ENCODE measurements at regions not wholly inside any gene's neighbourhood (a gene's known extent, or its start where the extent isn't known, plus 50 kb on each side); places are given as distances from the start of the nearest gene placed in this dataset.
"Not testable (repeated sequence)": the region's sequence is repeated elsewhere in the genome, so short reads cannot be mapped to it uniquely, and the experiment has no call there.

DNA sequence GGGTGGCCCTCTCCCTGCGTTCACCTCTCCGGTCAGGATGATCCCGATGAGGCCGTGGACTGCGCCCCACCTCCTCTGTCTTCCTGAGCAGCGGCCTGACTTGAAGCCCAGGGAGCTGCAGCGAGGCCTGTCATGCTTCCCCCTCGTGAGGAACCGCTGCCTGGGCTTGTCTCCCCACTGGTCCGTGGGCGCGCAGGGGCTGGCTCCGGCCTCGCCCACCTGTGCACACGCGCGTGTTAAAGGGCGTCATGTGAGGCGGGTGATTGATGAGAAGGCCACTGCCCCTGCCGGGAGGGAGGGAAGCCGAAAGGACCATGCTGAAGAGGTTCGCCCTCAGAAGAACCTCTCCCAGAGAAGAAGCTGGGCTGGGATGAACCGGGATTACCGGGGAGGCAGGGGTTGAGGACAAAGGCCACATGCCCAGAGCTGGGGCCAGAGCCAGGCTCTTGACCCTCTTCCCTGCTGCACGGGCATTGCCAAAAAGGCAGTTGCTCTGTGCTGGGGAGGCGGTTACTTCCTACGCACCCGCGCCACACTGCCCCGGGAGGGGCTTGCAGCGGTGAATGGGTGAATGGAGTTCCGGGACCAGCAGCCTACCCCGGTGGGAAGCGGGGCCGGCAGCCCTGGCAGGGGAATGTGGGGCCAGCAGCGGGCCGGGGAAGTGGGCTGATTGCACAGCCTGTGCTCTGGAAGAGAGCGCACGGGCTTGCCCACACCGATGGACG, 85.9 kb upstream of the GSE1 start:
- DNase-seq, result no peak
- intact Hi-C loops (cut with DNase I, micrococcal nuclease), result no loop called here
- ATAC-seq, result no peak

DNA sequence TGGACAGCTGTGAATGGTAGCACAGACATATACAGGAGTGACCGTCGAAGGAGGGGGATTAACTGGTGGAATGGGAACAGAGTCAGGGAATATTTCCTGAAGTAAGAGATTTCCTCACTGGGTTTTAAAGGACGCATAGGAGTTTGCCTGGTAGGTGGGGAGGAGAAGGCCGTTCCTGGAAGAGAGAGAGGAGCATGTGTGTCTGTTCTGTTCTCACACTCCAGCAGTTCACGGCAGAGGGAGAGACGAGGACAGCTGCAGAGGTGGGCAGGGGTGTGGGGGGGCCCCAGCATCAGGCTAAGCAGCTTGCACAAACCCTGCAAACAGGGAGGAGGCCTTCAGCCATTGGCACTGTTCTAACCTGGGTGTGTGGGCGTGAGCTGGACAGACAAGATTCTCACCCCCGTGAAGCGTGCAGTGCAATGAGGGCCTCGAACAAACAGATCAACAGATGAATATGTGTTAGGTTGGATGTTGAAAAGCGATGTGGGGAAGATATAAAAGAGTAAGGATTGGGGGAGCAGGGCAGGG, 85.3 kb upstream of the GSE1 start:
- ATAC-seq (no peak), DNase-seq (no peak)
- intact Hi-C loops (cut with DNase I, micrococcal nuclease), result no loop called here

DNA sequence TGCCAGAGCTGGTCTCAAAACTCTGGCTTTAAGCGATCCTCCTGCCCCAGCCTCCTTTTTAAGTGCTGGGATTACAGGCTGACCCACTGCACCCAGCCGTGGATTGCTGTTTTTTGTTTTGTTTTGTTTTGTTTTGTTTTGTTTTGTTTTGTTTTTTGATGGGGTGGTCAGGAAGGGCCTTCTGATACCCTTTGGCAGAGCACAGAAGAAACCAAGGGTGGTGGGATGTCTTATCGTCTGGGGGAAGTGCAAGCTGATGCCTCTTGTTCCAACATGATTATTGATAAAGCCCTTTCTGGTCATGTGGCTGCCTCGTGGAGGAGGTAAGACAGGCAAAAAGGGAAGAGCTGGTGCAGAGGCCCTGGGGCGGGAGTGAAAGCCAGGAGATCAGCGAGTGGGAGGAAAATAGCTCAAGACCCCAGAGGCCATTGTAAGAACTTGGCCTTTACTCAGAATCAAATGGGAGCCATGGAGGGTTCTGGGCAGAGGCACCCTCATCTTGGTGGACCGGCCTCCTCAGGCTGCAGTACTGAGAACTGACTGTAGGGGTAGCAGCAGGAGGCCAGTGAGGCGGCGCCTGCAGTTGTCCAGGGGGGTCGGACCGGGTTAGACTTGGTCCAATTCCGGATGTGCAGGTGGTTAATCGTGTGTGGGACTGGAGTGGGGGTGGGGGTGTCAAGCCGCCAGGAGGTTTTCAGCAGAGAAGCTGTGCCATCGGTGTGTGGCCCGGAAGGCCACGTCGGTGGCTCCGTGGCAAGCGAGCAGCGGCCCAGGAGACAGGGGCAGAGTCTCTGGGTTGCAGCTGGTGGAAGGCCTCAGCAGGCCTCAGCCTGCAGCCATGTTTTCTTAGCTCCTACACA, 84.4 kb upstream of the GSE1 start:
- intact Hi-C loops (cut with DNase I, micrococcal nuclease), result no loop called here
- peak; percentile 38 for ATAC-seq
- no peak for DNase-seq

GRCh38 chr16:85529489-85530369, 83.4 kb upstream of the GSE1 start:
- ATAC-seq, result no peak
- intact Hi-C loops (cut with DNase I, micrococcal nuclease), result no loop called here

DNA sequence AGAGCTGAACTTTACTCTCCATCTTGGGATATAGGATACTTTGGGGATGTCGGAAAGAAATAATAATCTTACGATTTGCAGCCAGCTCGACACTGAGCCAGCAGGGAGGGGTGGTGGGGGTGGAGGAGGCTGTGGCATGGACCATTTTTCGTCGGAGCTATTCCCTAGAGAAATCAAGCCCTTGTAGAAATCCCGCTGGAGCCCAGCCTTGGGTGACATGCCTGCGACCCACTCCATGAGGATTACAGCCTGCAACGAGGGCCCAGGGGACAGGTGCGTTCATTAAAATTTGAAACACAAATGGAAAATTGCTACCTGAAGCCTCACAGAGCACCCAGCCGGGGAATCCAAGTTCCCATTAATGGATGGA, 82.8 kb upstream of the GSE1 start:
- ATAC-seq (no peak), DNase-seq (no peak)
- intact Hi-C loops (cut with DNase I, micrococcal nuclease), result no loop called here

More at GRCh38 chr16:85529489-85530369, 83.4 kb upstream of the GSE1 start:
- no peak for DNase-seq

DNA sequence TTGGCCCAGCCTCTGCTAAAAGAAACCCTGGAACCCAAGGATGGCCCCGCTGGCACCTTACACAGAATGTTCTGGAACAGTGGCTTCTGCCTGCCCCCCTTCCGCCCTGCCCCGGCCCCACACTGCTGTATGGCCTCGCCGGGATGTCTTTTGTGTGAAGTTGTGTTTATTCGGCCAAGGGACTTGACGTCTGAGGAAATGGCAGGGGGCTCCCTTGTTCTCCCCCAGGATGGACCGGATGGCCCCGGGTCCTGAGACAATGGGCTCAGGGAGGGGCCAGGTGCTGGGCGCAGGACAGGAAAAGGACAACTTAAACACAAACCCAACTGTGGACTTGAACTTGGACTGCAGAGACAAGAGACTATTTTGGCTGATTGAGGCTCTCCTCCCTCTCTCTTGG, 81.6 kb upstream of the GSE1 start:
- ATAC-seq, result no peak
- intact Hi-C loops (cut with DNase I, micrococcal nuclease), result no loop called here
- DNase-seq, result no peak

DNA sequence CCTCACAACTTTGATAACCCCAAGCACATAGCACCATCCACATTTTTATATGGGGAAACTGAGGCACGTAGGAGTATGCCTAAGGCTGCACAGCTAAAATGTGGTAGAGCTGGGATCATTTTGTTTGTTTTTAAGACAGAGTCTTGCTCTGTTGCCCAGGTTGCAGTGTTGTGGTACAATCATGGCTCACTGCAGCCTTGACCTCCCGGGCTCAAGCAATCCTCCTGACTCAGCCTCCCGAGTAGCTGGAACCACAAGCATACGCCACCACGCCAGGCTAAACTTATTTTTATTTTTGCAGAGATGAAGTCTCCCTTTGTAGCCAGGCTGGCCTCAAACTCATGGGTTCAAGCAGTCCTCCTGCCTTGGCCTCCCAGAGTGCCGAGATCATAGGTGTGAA, 81.0 kb upstream of the GSE1 start:
- ATAC-seq (no peak), DNase-seq (no peak)
- intact Hi-C loops (cut with DNase I, micrococcal nuclease), result no loop called here

DNA sequence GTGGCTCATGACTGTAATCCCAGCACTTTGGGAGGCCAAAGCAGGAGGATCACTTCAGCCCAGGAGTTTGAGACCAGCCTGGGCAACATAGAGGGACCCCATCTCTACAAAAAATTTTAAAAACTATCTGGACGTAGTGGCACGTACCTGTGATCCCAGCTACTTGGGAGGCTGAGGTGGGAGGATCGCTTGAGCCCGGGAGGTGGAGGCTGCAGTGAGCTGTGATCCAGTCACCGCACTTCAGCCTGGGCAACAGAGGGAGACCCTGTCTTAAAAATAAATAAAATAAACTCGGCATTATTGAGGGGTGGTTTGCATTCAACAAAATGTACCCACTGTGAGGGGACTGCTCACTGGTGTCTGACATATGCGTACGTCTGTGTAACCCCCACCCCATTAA, 79.5 kb upstream of the GSE1 start:
- ATAC-seq; DNase-seq; intact Hi-C loops (cut with DNase I, micrococcal nuclease): not testable (repeated sequence)

DNA sequence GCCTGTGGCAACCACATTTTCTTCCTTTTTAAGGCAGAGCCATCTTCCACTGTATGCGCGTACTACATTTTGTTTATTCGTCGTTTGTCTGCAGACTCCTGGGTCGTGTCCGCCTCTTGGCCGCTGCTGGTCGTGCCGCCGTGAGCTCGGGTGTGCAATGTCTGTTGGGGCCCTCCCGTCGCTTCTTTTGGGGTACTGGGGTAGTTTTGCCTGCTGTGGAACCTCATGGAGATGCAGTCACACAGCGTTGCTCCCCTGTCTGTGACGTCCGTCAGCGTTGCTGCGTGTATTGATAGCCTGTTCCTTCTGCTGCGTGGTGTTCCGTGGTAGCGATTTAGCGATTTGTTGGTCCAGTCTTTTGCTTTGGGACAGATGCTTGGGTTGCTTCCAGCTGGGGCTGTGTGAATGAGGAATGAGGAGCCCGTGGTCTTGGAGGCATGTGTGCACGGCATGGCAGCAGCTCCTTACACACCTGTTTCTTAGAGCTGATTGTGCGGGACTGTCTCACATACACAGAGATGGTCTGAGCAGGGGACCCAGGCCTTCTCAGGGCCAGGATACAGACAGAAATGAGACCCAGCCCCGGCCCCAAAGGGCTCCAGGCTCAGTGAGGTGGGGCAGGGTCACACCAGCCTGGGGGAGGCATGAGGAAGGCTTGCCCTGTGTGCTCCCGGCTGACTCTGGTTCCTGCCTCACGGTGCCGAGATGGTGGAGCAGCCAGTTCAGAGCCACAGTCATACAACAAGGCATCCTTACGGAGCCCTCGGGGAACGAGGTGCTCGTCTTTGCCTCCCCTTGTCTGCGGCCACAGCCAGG, 78.4 kb upstream of the GSE1 start:
- ATAC-seq (peak; percentile 40), DNase-seq (no peak)
- intact Hi-C loops (cut with DNase I, micrococcal nuclease), result no loop called here

DNA sequence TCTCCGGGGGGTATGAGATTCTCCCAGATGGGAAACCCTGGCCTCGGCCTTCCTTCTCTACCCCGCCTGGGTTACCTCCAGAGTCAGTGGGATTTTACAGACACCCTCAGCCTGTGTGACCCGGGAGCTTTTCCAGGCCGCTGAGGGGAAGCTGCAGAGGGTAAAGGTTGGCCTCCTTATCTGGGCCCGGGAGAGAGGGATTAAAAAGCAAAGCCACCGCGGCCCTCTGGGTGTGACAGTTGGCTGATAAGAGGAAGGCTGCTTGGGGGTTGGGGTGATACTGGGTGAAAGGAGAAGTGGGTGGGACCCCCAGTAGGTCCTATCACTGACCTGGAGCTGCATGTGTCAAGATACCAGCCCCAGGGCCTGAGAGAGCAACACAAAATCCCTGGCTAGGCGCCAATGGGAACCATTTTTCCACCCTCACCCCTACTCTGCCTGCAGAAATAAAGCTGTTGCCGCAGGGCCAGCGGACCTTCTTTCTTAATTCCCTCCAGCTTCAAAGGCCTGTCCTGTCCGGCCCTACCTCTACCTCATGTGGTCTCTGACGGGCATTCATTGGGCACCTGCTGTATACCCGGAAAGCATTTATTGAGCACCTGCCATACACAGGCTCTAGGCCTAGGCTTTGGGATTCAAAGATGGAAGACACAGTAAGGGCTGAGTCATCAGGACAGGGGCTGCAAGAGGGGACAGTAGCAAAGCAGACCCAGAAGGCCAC, 77.6 kb upstream of the GSE1 start:
- DNase-seq (peak; percentile 70 to 77), ATAC-seq (peak; percentile 90)
- intact Hi-C loops (cut with DNase I, micrococcal nuclease), result no loop called here

- intact Hi-C loops (cut with DNase I, micrococcal nuclease), result no loop called here
- ATAC-seq (peak; percentile 39), DNase-seq (peak in 1 of 2 donors; percentile 50)
Measured at GRCh38 chr16:85536073-85536410, 77.1 kb upstream of the GSE1 start.

- no peak for DNase-seq
- intact Hi-C loops (cut with DNase I, micrococcal nuclease), result no loop called here
- peak; percentile 7 for ATAC-seq
Measured at GRCh38 chr16:85536411-85537330, 76.5 kb upstream of the GSE1 start.

- DNase-seq (no peak), ATAC-seq (no peak)
- intact Hi-C loops (cut with DNase I, micrococcal nuclease), result no loop called here
Measured at GRCh38 chr16:85537331-85537788, 75.8 kb upstream of the GSE1 start.

- DNase-seq (no peak), ATAC-seq (no peak)
Measured at GRCh38 chr16:85537795-85538401, 75.2 kb upstream of the GSE1 start.

GRCh38 chr16:85539084-85539483, 74.0 kb upstream of the GSE1 start:
- intact Hi-C loops (cut with DNase I, micrococcal nuclease), result no loop called here
- no peak for ATAC-seq

More at GRCh38 chr16:85537795-85538401, 75.2 kb upstream of the GSE1 start:
- intact Hi-C loops (cut with DNase I, micrococcal nuclease), result no loop called here

GRCh38 chr16:85539629-85540291, 73.4 kb upstream of the GSE1 start:
- DNase-seq (no peak), ATAC-seq (no peak)
- intact Hi-C loops (cut with DNase I, micrococcal nuclease), result no loop called here

More at GRCh38 chr16:85539084-85539483, 74.0 kb upstream of the GSE1 start:
- no peak for DNase-seq

Data from left colon (tissue), 2 donors.